SK-N-MC (cell line): ENCODE measurements at regions not wholly inside any gene's neighbourhood (a gene's known extent, or its start where the extent isn't known, plus 50 kb on each side); places are given as distances from the start of the nearest gene placed in this dataset.

Experiments
- EZH2 ChIP-seq: fragments of 200-600 bp; sonication (generic); IDR thresholded peaks from one replicate; pipeline ENCODE4 v1.6.1; 2017; ENCODE audit warnings: antibody characterized with exemption
- POLR2AphosphoS5 ChIP-seq: IDR thresholded peaks from 2 replicates; pipeline ENCODE4 v1.6.1; 2012; ENCODE audit warnings: mild to moderate bottlenecking, low read depth, low read length, borderline replicate concordance

DNA sequence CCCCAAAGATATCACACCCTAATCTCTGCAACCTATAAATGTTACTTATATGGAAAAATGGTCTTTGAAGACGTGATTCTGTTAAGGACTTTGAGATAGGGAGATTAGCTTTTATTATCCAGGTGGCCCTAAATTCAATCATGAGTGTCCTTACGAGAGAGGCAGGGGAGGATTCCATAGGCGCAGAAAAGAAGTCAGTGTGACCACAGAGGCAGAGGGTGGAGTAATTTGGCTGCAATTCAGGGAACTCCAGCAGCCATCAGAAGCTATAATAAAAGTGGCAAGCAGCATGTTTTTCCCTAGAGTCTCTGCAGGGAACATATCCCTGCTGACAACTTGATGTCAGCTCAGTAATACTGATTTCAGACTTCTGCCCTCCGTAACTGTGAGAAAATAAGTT lies 315.2 kb upstream of the ROBO2 start:
- TF ChIP-seq POLR2AphosphoS5 (no peak), EZH2 (no peak)
